Spleen (tissue), 7 donors: ENCODE measurements at regions not wholly inside any gene's neighbourhood (a gene's known extent, or its start where the extent isn't known, plus 50 kb on each side); places are given as distances from the start of the nearest gene placed in this dataset.

Experiments used
- POLR2A ChIP-seq, 3 donors: fragments of 450-650 bp; IDR thresholded peaks; one replicate each; pipeline ENCODE4 v1.5.1; 2017; ENCODE audit warnings: antibody characterized with exemption in 3 of 3, mild to moderate bottlenecking in 1 of 3
- POLR2AphosphoS5 ChIP-seq, 3 donors: sonication (generic); formaldehyde crosslinking; IDR thresholded peaks; one replicate each; pipeline ENCODE4 v1.5.1; 2017; ENCODE audit warnings: antibody characterized with exemption in 3 of 3
- TF ChIP-seq, protein P1 (sequence below), 11 experiments: fragments of 200-600 bp in 7 of 11; fragments of 450-650 bp in 4 of 11; sonication (generic) in 4 of 11; IDR thresholded peaks in 8 of 11; conservative IDR thresholded peaks in 3 of 11; 1 replicate in 7 of 11; 2 replicates in 4 of 11; pipeline versions ENCODE4 v1.4.0 to v1.8.0; 2016 to 2021; ENCODE audit warnings: antibody characterized with exemption in 11 of 11, inconsistent platforms in 4 of 11, mild to moderate bottlenecking in 1 of 11
- donor health status: DM: no; HTN: no; CAD: no; lungs with moderate emphysema.
- donor health status: DM: no; HTN: no; CAD: no.
- donor health status: DM: no; HTN: no; CAD: no.

DNA sequence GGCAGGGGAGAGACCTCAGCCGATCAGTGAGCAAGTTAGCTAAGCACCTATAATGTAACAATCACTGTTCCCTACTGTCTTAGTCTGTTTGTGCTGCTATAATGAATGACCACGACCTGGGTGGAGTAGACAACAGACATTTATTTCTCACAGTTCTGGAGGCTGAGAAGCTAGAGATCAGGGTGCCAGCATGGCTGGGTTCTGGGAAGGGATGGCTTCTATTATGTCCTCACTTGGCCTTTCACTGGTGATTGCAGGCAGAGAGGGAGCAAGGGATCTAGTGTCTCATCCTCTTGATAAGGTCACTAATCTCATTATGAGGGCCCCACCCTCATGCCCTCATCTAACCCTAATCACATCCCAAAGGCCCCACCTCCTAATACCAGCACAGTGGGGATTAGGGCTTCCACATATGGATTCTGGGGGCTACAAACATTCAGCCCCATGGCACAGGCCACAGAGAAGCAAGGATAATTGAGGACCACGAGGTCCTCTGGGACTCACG is 162.5 kb downstream of the CD83 start:
- TF ChIP-seq, protein P1, sequence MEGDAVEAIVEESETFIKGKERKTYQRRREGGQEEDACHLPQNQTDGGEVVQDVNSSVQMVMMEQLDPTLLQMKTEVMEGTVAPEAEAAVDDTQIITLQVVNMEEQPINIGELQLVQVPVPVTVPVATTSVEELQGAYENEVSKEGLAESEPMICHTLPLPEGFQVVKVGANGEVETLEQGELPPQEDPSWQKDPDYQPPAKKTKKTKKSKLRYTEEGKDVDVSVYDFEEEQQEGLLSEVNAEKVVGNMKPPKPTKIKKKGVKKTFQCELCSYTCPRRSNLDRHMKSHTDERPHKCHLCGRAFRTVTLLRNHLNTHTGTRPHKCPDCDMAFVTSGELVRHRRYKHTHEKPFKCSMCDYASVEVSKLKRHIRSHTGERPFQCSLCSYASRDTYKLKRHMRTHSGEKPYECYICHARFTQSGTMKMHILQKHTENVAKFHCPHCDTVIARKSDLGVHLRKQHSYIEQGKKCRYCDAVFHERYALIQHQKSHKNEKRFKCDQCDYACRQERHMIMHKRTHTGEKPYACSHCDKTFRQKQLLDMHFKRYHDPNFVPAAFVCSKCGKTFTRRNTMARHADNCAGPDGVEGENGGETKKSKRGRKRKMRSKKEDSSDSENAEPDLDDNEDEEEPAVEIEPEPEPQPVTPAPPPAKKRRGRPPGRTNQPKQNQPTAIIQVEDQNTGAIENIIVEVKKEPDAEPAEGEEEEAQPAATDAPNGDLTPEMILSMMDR (IDR thresholded peaks at IDR 0.05 in 8 of 11, conservative IDR thresholded peaks at IDR 0.05 in 3 of 11) = no peak
- TF ChIP-seq POLR2AphosphoS5 (IDR thresholded peaks at IDR 0.05) (no peak), POLR2A (IDR thresholded peaks at IDR 0.05) (no peak)
